OCI-LY7 (cell line): ENCODE measurements at regions not wholly inside any gene's neighbourhood (a gene's known extent, or its start where the extent isn't known, plus 50 kb on each side); places are given as distances from the start of the nearest gene placed in this dataset.

Experiments
- CTCF ChIP-seq: fragments of 200-600 bp; sonication (generic); conservative IDR thresholded peaks from 2 replicates; pipeline ENCODE4 v1.5.1; 2014; ENCODE audit warnings: mild to moderate bottlenecking, antibody characterized with exemption, low read length, moderate library complexity, mixed read lengths
- EZH2phosphoT487 ChIP-seq: fragments of 200-600 bp; sonication (generic); IDR thresholded peaks from 2 replicates; pipeline ENCODE4 v1.6.1; 2018; ENCODE audit warnings: low read depth, borderline replicate concordance, mild to moderate bottlenecking, mixed run types, antibody characterized with exemption, low read length, moderate library complexity, mixed read lengths

GRCh38 chr1:113265196-113265595, 125.1 kb upstream of the MAGI3 start:
- no peak for TF ChIP-seq CTCF
- TF ChIP-seq EZH2phosphoT487, result no peak
